ENCODE measurements at regions not wholly inside any gene's neighbourhood (a gene's known extent, or its start where the extent isn't known, plus 50 kb on each side); places are given as distances from the start of the nearest gene placed in this dataset.

GRCh38 chr15:26352909-26353308 lies 420.0 kb downstream of the GABRB3 start (continued):
- no peak for TF ChIP-seq HES2 (IDR thresholded peaks at IDR 0.05)
- TF ChIP-seq JUNB (IDR thresholded peaks at IDR 0.05) = no peak
- TF ChIP-seq POLR2A (IDR thresholded peaks at IDR 0.05; ENCODE audit: low read length) = no peak
- TF ChIP-seq TFCP2L1 (CRISPR knock-in tag; IDR thresholded peaks at IDR 0.05) = no peak
- no peak for TF ChIP-seq EP300 (IDR thresholded peaks at IDR 0.05)

GRCh38 chr15:26352406-26352805 lies 420.5 kb downstream of the GABRB3 start:
- CTCF ChIA-PET = no interaction called here
- H3K4me3 ChIP-seq = no peak overlapping the region
- POLR2A ChIA-PET = no interaction called here
- H3K4me2 ChIP-seq = no peak overlapping the region
- DNase-seq (ENCODE audit: low read depth in 1 of 2, low spot score in 1 of 2) (no peak), FAIRE-seq (no peak), ATAC-seq (no peak)
- no peaks in the 10 kb centered on the region for H3K9me3 ChIP-seq
- no peak overlapping the region for H3K27ac ChIP-seq
- H3K4me1 ChIP-seq = no peaks in the 10 kb centered on the region
- TF ChIP-seq RFX5 (IDR thresholded peaks at IDR 0.05) (no peak), E2F6 (IDR thresholded peaks at IDR 0.05; ENCODE audit: borderline replicate concordance, low read depth) (no peak), ELK1 (IDR thresholded peaks at IDR 0.05; ENCODE audit: low read depth, low read length) (no peak), NR3C1 (IDR thresholded peaks at IDR 0.05) (no peak), ZFP36 (IDR thresholded peaks at IDR 0.05; ENCODE audit: borderline replicate concordance, partially characterized antibody) (no peak), SMC3 (IDR thresholded peaks at IDR 0.05) (no peak), PHF8 (IDR thresholded peaks at IDR 0.05; ENCODE audit: borderline replicate concordance, low read depth) (no peak), HES2 (IDR thresholded peaks at IDR 0.05) (no peak), CTCF (IDR thresholded peaks at IDR 0.05) (no peak), POLR2A (IDR thresholded peaks at IDR 0.05; ENCODE audit: low read length) (no peak), FOSL2 (IDR thresholded peaks at IDR 0.05) (no peak), FOSL2 (CRISPR knock-in tag; IDR thresholded peaks at IDR 0.05) (no peak), HOXA7 (CRISPR knock-in tag; IDR thresholded peaks at IDR 0.05) (no peak), TP53 (CRISPR knock-in tag; IDR thresholded peaks at IDR 0.05) (no peak), HDAC2 (IDR thresholded peaks at IDR 0.05) (no peak), EP300 (IDR thresholded peaks at IDR 0.05) (no peak), RCOR1 (IDR thresholded peaks at IDR 0.05; ENCODE audit: low read depth, low read length) (no peak), MAX (IDR thresholded peaks at IDR 0.05) (no peak), ESRRA (IDR thresholded peaks at IDR 0.05; ENCODE audit: borderline replicate concordance, low read length) (no peak), MAZ (IDR thresholded peaks at IDR 0.05; ENCODE audit: borderline replicate concordance, low read depth, low read length) (no peak), NPAS2 (CRISPR knock-in tag; IDR thresholded peaks at IDR 0.05; ENCODE audit: borderline replicate concordance) (no peak)
- WGBS (ENCODE audit: missing lambda C conversion rate) = 13% methylated on average over 4 of the region's 4 CpGs

- POLR2A ChIA-PET = no interaction called here
- CTCF ChIA-PET = no interaction called here
- no peaks in the 10 kb centered on the region for H3K9me3 ChIP-seq
- H3K27ac ChIP-seq = no peak overlapping the region
- no peak for ATAC-seq
- H3K4me2 ChIP-seq = no peak overlapping the region
- H3K4me3 ChIP-seq = no peak overlapping the region
- DNase-seq (ENCODE audit: low read depth in 1 of 2, low spot score in 1 of 2) = no peak
- H3K4me1 ChIP-seq = no peaks in the 10 kb centered on the region
- no peak for FAIRE-seq
- TF ChIP-seq HMGXB4 (CRISPR knock-in tag; IDR thresholded peaks at IDR 0.05; ENCODE audit: borderline replicate concordance) (no peak), POLR2AphosphoS2 (conservative IDR thresholded peaks at IDR 0.05; ENCODE audit: low read length) (no peak), RNF2 (IDR thresholded peaks at IDR 0.05; ENCODE audit: borderline replicate concordance, low read depth) (no peak), TP53 (CRISPR knock-in tag; IDR thresholded peaks at IDR 0.05) (no peak), HES2 (IDR thresholded peaks at IDR 0.05) (no peak), HOXA7 (CRISPR knock-in tag; IDR thresholded peaks at IDR 0.05) (no peak), CEBPB (IDR thresholded peaks at IDR 0.05) (no peak), MYC (IDR thresholded peaks at IDR 0.05; ENCODE audit: borderline replicate concordance, low read length) (no peak), JUNB (IDR thresholded peaks at IDR 0.05) (no peak), USF2 (IDR thresholded peaks at IDR 0.05) (no peak)
Measured at GRCh38 chr15:26325495-26325894, 447.4 kb downstream of the GABRB3 start.

Measured in A549 (cell line).